NOMO-1 treated with DMSO at 0.1 percent for 48 hours (cell line): ENCODE measurements at regions not wholly inside any gene's neighbourhood (a gene's known extent, or its start where the extent isn't known, plus 50 kb on each side); places are given as distances from the start of the nearest gene placed in this dataset.

ENCODE experiments used
- DNase-seq: peaks from one replicate; lab custom pipeline; 2025; ENCODE audit not compliant: unreplicated experiment; lab: John Stamatoyannopoulos, UW

- DNase-seq: no peak
Measured at GRCh38 chr13:58594747-58595600, 963.4 kb downstream of the PCDH17 start.

GRCh38 chr13:58597552-58597951 lies 966.0 kb downstream of the PCDH17 start:
- no peak for DNase-seq

GRCh38 chr13:58598241-58598640 lies 966.7 kb downstream of the PCDH17 start:
- no peak for DNase-seq

- no peak for DNase-seq
Measured at GRCh38 chr13:58611117-58611516, 979.6 kb downstream of the PCDH17 start.

GRCh38 chr13:58617880-58618665 lies 986.5 kb downstream of the PCDH17 start:
- DNase-seq: no peak

GRCh38 chr13:58619396-58620113 lies 988.0 kb downstream of the PCDH17 start:
- no peak for DNase-seq

GRCh38 chr13:58620176-58620575 lies 988.6 kb downstream of the PCDH17 start:
- DNase-seq: no peak

GRCh38 chr13:58625703-58626389 lies 994.3 kb downstream of the PCDH17 start:
- no peak for DNase-seq

- DNase-seq: no peak
Measured at GRCh38 chr13:58630794-58631193, 999.2 kb downstream of the PCDH17 start.

- DNase-seq: no peak
Measured at GRCh38 chr13:58633226-58633625, 1001.7 kb downstream of the PCDH17 start.

GRCh38 chr13:58655086-58655485 lies 1023.5 kb downstream of the PCDH17 start:
- peak; percentile 70 for DNase-seq

- DNase-seq: no peak
Measured at GRCh38 chr13:58660826-58661225, 1029.3 kb downstream of the PCDH17 start.

- no peak for DNase-seq
Measured at GRCh38 chr13:58666331-58666730, 1034.8 kb downstream of the PCDH17 start.

- DNase-seq: no peak
Measured at GRCh38 chr13:58667096-58667495, 1035.6 kb downstream of the PCDH17 start.

- no peak for DNase-seq
Measured at GRCh38 chr13:58680115-58680514, 1048.6 kb downstream of the PCDH17 start.

GRCh38 chr13:58682616-58683015 lies 1051.1 kb downstream of the PCDH17 start:
- no peak for DNase-seq

GRCh38 chr13:58687148-58687547 lies 1055.6 kb downstream of the PCDH17 start:
- DNase-seq: no peak

GRCh38 chr13:58698531-58698930 lies 1067.0 kb downstream of the PCDH17 start:
- DNase-seq: no peak

GRCh38 chr13:58704953-58705352 lies 1073.4 kb downstream of the PCDH17 start:
- DNase-seq: peak; percentile 88

GRCh38 chr13:58706421-58706820 lies 1074.9 kb downstream of the PCDH17 start:
- peak; percentile 46 for DNase-seq

GRCh38 chr13:58712191-58712590 lies 1080.6 kb downstream of the PCDH17 start:
- DNase-seq: no peak
